ENCODE measurements at regions not wholly inside any gene's neighbourhood (a gene's known extent, or its start where the extent isn't known, plus 50 kb on each side); places are given as distances from the start of the nearest gene placed in this dataset.

DNA sequence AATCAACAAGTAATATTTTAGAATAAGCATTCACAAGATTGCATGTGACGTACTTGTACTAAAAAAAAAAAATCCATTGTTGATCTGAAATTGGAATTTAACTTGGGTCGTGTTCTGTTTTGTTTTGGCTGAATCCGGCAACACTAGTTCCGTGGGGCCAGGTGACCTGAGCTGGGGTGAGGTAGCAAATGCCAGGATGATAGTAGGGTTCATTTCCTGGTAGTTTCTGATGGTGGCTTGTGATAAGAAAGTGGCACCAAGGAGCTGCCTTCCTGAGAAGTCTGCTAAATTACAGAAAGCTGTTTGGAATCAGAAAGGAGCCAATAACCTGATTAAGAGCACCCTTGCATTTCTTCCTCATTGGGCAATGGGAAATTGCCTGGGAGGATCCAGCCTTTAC is 126.4 kb upstream of the DLX2 start:
- Histone ChIP-seq H4K20me1 (ENCODE audit: insufficient read depth, low read length) (no peaks in the 10 kb centered on the region), H3K4me1 (ENCODE audit: low read length) (no peaks in the 10 kb centered on the region), H3K27ac (ENCODE audit: low read length) (no peak overlapping the region), H3K4me3 (ENCODE audit: low read length) (no peak overlapping the region), H2AFZ (ENCODE audit: low read depth, low read length) (no peak overlapping the region), H3K9ac (ENCODE audit: low read length) (no peak overlapping the region), H3K4me2 (ENCODE audit: low read length) (no peak overlapping the region), H3K27me3 (ENCODE audit: low read depth, low read length) (peaks cover 24% of the 10 kb centered on the region), H3K36me3 (replicated peaks; ENCODE audit: low read depth, low read length) (no peaks in the 10 kb centered on the region), H3K9me3 (ENCODE audit: insufficient read depth, low read length) (no peaks in the 10 kb centered on the region), H3K79me2 (ENCODE audit: low read length) (no peaks in the 10 kb centered on the region)
- TF ChIP-seq CTCF (IDR thresholded peaks at IDR 0.05; ENCODE audit: low read depth, low read length) (no peak), EZH2phosphoT487 (IDR thresholded peaks at IDR 0.05; ENCODE audit: low read depth) (no peak)

DNA sequence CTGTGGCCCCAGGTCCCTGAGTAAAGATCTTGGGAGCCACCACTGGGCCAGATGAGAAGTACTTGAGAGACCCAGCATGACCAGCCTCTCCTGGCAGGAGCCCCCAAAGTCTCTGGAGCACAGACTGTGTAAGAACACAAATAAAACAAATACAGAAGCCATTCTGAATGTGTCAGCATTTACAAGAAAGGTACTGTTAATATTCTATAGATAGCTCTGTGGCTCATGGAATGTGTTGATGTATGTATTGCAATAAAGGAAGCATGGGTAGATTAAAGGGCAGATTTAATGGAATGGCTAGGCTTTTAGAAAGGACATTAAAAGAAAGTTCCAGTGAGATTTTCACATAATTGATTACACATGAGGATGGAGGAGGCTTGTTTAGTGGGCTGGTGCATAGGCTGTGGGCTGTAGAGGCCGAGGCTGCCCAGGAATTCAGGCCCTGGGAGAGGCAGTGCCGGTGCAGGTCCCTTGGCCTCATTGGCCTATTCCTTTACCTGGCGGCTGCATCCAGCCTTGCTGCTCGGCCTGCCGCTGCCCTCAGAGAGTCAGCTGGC is 127.7 kb upstream of the DLX2 start:
- H3K9ac ChIP-seq (ENCODE audit: low read length), result no peak overlapping the region
- no peak overlapping the region for H3K4me3 ChIP-seq (ENCODE audit: low read length)
- H3K36me3 ChIP-seq (replicated peaks; ENCODE audit: low read depth, low read length), result no peaks in the 10 kb centered on the region
- peaks cover 24% of the 10 kb centered on the region for H3K27me3 ChIP-seq (ENCODE audit: low read depth, low read length)
- H3K27ac ChIP-seq (ENCODE audit: low read length), result no peak overlapping the region
- TF ChIP-seq EZH2phosphoT487 (IDR thresholded peaks at IDR 0.05; ENCODE audit: low read depth) (no peak), CTCF (IDR thresholded peaks at IDR 0.05; ENCODE audit: low read depth, low read length) (no peak)
- no peaks in the 10 kb centered on the region for H3K4me1 ChIP-seq (ENCODE audit: low read length)
- no peaks in the 10 kb centered on the region for H3K79me2 ChIP-seq (ENCODE audit: low read length)
- H3K9me3 ChIP-seq (ENCODE audit: insufficient read depth, low read length), result no peaks in the 10 kb centered on the region
- no peak overlapping the region for H3K4me2 ChIP-seq (ENCODE audit: low read length)
- no peak overlapping the region for H2AFZ ChIP-seq (ENCODE audit: low read depth, low read length)
- no peaks in the 10 kb centered on the region for H4K20me1 ChIP-seq (ENCODE audit: insufficient read depth, low read length)

GRCh38 chr2:172230889-172231401 is 128.2 kb upstream of the DLX2 start:
- no peak for TF ChIP-seq CTCF (IDR thresholded peaks at IDR 0.05; ENCODE audit: low read depth, low read length)
- no peak for TF ChIP-seq EZH2phosphoT487 (IDR thresholded peaks at IDR 0.05; ENCODE audit: low read depth)
- no peaks in the 10 kb centered on the region for H3K36me3 ChIP-seq (replicated peaks; ENCODE audit: low read depth, low read length)
- H3K4me1 ChIP-seq (ENCODE audit: low read length), result no peaks in the 10 kb centered on the region
- H3K27me3 ChIP-seq (ENCODE audit: low read depth, low read length), result peaks cover 24% of the 10 kb centered on the region
- no peak overlapping the region for H3K9ac ChIP-seq (ENCODE audit: low read length)
- H3K9me3 ChIP-seq (ENCODE audit: insufficient read depth, low read length), result no peaks in the 10 kb centered on the region
- no peak overlapping the region for H3K27ac ChIP-seq (ENCODE audit: low read length)
- no peaks in the 10 kb centered on the region for H3K79me2 ChIP-seq (ENCODE audit: low read length)
- no peak overlapping the region for H3K4me2 ChIP-seq (ENCODE audit: low read length)
- no peaks in the 10 kb centered on the region for H4K20me1 ChIP-seq (ENCODE audit: insufficient read depth, low read length)
- H2AFZ ChIP-seq (ENCODE audit: low read depth, low read length), result no peak overlapping the region
- no peak overlapping the region for H3K4me3 ChIP-seq (ENCODE audit: low read length)

DNA sequence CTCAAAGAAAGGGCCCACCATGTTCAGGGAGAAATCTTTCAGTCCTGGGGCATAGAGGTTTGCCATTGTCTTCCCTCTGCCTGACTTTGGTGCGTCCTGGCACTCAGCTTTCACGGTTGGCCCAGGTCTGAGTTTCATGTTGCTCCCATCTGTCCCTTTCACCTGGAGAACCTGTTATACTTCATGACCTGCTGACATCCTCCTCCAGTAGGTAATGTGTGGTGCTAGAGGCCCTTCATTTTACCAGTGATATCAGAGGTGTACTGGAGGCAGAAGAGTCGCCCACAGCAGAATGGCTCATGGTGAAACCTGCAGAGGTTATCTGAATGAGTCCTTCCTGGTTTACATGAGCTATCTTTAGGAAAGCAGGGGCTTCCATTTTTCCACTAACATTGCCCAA is 128.8 kb upstream of the DLX2 start:
- H3K36me3 ChIP-seq (replicated peaks; ENCODE audit: low read depth, low read length), result no peaks in the 10 kb centered on the region
- H3K4me2 ChIP-seq (ENCODE audit: low read length), result no peak overlapping the region
- no peaks in the 10 kb centered on the region for H3K4me1 ChIP-seq (ENCODE audit: low read length)
- H2AFZ ChIP-seq (ENCODE audit: low read depth, low read length), result no peak overlapping the region
- peaks cover 24% of the 10 kb centered on the region for H3K27me3 ChIP-seq (ENCODE audit: low read depth, low read length)
- H3K79me2 ChIP-seq (ENCODE audit: low read length), result no peaks in the 10 kb centered on the region
- TF ChIP-seq EZH2phosphoT487 (IDR thresholded peaks at IDR 0.05; ENCODE audit: low read depth) (no peak), CTCF (IDR thresholded peaks at IDR 0.05; ENCODE audit: low read depth, low read length) (no peak)
- H4K20me1 ChIP-seq (ENCODE audit: insufficient read depth, low read length), result no peaks in the 10 kb centered on the region
- no peak overlapping the region for H3K9ac ChIP-seq (ENCODE audit: low read length)
- no peak overlapping the region for H3K27ac ChIP-seq (ENCODE audit: low read length)
- no peak overlapping the region for H3K4me3 ChIP-seq (ENCODE audit: low read length)
- no peaks in the 10 kb centered on the region for H3K9me3 ChIP-seq (ENCODE audit: insufficient read depth, low read length)

Measured in OCI-LY3 (cell line).